ENCODE measurements at regions not wholly inside any gene's neighbourhood (a gene's known extent, or its start where the extent isn't known, plus 50 kb on each side); places are given as distances from the start of the nearest gene placed in this dataset.

DNA sequence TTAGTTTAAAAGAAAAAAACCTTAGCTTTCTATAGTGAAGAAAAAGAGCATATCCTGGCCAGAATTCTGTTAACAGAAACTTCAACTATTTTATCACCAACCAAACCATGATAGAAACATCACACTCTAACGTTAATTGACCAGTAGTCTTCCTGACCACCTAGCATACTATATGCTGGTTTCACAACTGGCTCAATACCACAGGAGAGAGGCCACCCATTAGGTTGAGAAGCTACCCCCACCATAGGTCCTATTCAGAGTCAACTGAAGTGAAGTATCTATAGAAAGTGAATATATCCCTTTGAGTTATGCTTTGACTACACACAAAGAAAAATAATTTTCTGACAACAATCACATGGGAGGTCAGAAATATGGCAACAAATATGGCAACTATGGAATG, 85.2 kb upstream of the STK17B start:
- Histone ChIP-seq H3K27ac (no peak overlapping the region), H3K4me2 (ENCODE audit: unreplicated experiment) (no peak overlapping the region), H3F3A (ENCODE audit: insufficient read depth) (peaks cover 39% of the 10 kb centered on the region), H4K20me1 (ENCODE audit: insufficient read depth) (no peaks in the 10 kb centered on the region), H3K4me3 (no peak overlapping the region), H3K36me3 (ENCODE audit: low read depth) (no peaks in the 10 kb centered on the region), H3K9me3 (ENCODE audit: low read depth) (no peaks in the 10 kb centered on the region), H3K27me3 (replicated peaks; ENCODE audit: insufficient read depth) (no peaks in the 10 kb centered on the region), H3K79me2 (ENCODE audit: insufficient read depth) (no peaks in the 10 kb centered on the region), H2AFZ (no peak overlapping the region), H3K9ac (no peak overlapping the region), H3K4me1 (ENCODE audit: insufficient read depth) (peaks cover 31% of the 10 kb centered on the region), H3K9me2 (ENCODE audit: insufficient read depth) (peaks cover 6% of the 10 kb centered on the region; the same call in 1 of the 2 replicates)
- no peak for TF ChIP-seq EZH2 (IDR thresholded peaks at IDR 0.05; ENCODE audit: insufficient read depth, poor library complexity, severe bottlenecking)
- no peak for TF ChIP-seq EZH2phosphoT487 (IDR thresholded peaks at IDR 0.05; ENCODE audit: insufficient read depth, low read depth)
- no peak for DNase-seq
- WGBS, 2 experiments (ENCODE audit: low coverage in 1 of 2, low lambda C conversion rate in 2 of 2, missing lambda C conversion rate in 2 of 2) = 46 to 52% methylated on average over 1 of the region's 1 CpG
- in situ Hi-C loops (cut with MboI) = no loop called here

DNA sequence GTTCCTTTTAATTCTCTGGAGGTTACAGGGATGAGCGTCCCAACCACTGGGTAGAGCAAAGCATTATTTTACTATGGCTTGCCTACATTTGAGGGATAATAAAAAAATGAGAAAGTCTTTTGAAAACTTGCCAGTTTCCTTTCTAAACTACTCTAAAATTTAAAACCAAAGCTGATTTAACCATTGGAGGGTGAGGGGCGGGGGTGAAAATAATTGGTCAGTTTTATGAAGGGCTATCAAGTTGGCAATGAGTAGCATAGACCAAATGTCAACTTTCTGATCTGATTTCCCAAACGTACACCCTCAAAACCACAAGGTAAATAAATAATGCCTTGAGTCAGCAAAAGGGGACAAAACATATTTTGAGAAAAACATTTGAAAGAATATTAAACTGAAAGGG, 85.7 kb upstream of the STK17B start:
- Histone ChIP-seq H2AFZ (no peak overlapping the region), H3K27me3 (replicated peaks; ENCODE audit: insufficient read depth) (no peaks in the 10 kb centered on the region), H3K9me2 (ENCODE audit: insufficient read depth) (peaks cover 6% of the 10 kb centered on the region; the same call in 1 of the 2 replicates), H3F3A (ENCODE audit: insufficient read depth) (peaks cover 39% of the 10 kb centered on the region), H3K4me3 (no peak overlapping the region), H3K79me2 (ENCODE audit: insufficient read depth) (no peaks in the 10 kb centered on the region), H3K4me1 (ENCODE audit: insufficient read depth) (peaks cover 31% of the 10 kb centered on the region), H3K9me3 (ENCODE audit: low read depth) (no peaks in the 10 kb centered on the region), H3K27ac (no peak overlapping the region), H4K20me1 (ENCODE audit: insufficient read depth) (no peaks in the 10 kb centered on the region), H3K36me3 (ENCODE audit: low read depth) (no peaks in the 10 kb centered on the region), H3K9ac (no peak overlapping the region), H3K4me2 (ENCODE audit: unreplicated experiment) (no peak overlapping the region)
- DNase-seq = no peak
- 92 to 94% methylated on average over 3 of the region's 3 CpGs for WGBS, 2 experiments (ENCODE audit: low coverage in 1 of 2, low lambda C conversion rate in 2 of 2, missing lambda C conversion rate in 2 of 2)
- no peak for TF ChIP-seq EZH2phosphoT487 (IDR thresholded peaks at IDR 0.05; ENCODE audit: insufficient read depth, low read depth)
- no peak for TF ChIP-seq EZH2 (IDR thresholded peaks at IDR 0.05; ENCODE audit: insufficient read depth, poor library complexity, severe bottlenecking)
- in situ Hi-C loops (cut with MboI) = no loop called here

DNA sequence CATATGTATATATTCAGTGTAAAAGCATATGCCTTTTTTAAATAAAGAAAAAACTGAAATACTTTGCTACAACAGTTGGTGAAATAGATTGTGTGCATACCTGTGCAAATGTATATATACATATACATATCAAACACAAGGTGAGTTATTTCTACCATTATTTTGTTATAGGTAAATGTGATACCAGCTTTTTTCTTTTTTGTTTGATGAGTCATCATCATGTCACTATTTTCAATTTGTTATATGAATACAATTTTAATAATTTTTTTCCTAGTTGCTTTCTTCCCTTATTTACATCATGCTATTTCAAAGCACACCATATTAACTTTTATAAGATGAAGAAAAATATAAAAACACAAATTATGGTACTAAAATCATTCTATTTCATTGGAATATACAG, 87.0 kb upstream of the STK17B start:
- H3K4me2 ChIP-seq (ENCODE audit: unreplicated experiment) = no peak overlapping the region
- H3K9me3 ChIP-seq (ENCODE audit: low read depth) = no peaks in the 10 kb centered on the region
- no peak for DNase-seq
- no peak overlapping the region for H3K4me3 ChIP-seq
- no peaks in the 10 kb centered on the region for H3K79me2 ChIP-seq (ENCODE audit: insufficient read depth)
- TF ChIP-seq EZH2phosphoT487 (IDR thresholded peaks at IDR 0.05; ENCODE audit: insufficient read depth, low read depth) (no peak), EZH2 (IDR thresholded peaks at IDR 0.05; ENCODE audit: insufficient read depth, poor library complexity, severe bottlenecking) (no peak)
- peaks cover 29% of the 10 kb centered on the region for H3F3A ChIP-seq (ENCODE audit: insufficient read depth)
- peaks cover 19% of the 10 kb centered on the region for H3K4me1 ChIP-seq (ENCODE audit: insufficient read depth)
- H3K9ac ChIP-seq = no peak overlapping the region
- no peaks in the 10 kb centered on the region for H3K36me3 ChIP-seq (ENCODE audit: low read depth)
- no peak overlapping the region for H2AFZ ChIP-seq
- no peaks in the 10 kb centered on the region for H4K20me1 ChIP-seq (ENCODE audit: insufficient read depth)
- H3K9me2 ChIP-seq (ENCODE audit: insufficient read depth) = peaks cover 6% of the 10 kb centered on the region; the same call in 1 of the 2 replicates
- H3K27ac ChIP-seq = no peak overlapping the region
- in situ Hi-C loops (cut with MboI) = no loop called here
- no peaks in the 10 kb centered on the region for H3K27me3 ChIP-seq (replicated peaks; ENCODE audit: insufficient read depth)

DNA sequence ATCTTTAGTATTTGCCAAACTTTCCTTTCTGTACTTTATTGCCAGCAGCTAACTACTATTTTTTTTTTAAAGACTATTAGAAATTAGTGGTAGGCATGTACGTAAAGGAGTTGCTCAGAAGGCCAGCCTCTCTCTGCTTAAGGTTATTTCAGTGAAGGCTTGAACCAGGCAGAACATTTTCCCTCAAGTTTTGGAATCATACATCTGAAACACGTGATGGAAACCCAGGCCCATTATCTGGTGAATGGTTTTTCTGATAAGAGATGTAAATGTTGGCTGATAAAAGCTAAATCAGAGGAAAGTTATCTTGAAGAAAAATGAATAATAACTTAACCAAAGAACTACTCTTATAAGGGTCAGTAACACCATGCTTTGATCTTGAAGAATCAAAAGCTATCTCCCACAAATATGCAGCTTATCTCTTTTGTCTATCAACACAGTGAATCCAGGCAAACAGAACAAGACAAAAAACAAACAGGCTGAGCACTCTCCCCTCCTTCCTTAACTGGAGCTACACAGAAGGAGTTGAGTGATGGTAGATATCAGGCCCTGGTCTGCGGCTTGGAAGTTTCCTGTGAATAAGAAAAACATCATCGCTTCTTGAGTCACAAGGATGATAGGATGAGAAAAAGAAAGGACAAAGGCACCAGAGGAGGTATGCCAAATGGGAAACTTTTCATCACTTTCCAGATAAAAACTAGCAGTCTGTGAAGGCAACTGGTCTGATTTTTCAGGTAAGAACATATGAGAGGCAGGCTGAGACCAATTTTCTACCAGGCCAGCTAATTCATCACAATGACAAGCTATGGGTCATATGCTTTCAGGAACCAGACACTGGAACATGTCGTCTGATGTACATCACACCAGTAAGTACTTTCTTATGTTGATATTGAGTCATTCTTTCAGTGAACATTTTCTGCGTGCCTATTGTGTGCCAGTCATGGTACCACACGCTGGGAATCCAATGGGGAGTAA, 88.4 kb upstream of the STK17B start:
- peak; percentile 82 for DNase-seq
- H3K36me3 ChIP-seq (ENCODE audit: low read depth) = no peaks in the 10 kb centered on the region
- no peaks in the 10 kb centered on the region for H3K79me2 ChIP-seq (ENCODE audit: insufficient read depth)
- peaks cover 25% of the 10 kb centered on the region for H3F3A ChIP-seq (ENCODE audit: insufficient read depth)
- H3K9me2 ChIP-seq (ENCODE audit: insufficient read depth) = peaks cover 6% of the 10 kb centered on the region; the same call in 1 of the 2 replicates
- 35 to 37% methylated on average over 7 of the region's 7 CpGs for WGBS, 2 experiments (ENCODE audit: low coverage in 1 of 2, low lambda C conversion rate in 2 of 2, missing lambda C conversion rate in 2 of 2)
- no peaks in the 10 kb centered on the region for H3K9me3 ChIP-seq (ENCODE audit: low read depth)
- H3K4me2 ChIP-seq (ENCODE audit: unreplicated experiment) = peak overlapping the region; percentile 25
- H3K27ac ChIP-seq = peak overlapping the region; percentile 71
- peak overlapping the region; percentile 12; the same call in 1 of the 2 replicates for H3K4me3 ChIP-seq
- peak overlapping the region; percentile 10; the same call in 1 of the 2 replicates for H3K9ac ChIP-seq
- TF ChIP-seq EZH2phosphoT487 (IDR thresholded peaks at IDR 0.05; ENCODE audit: insufficient read depth, low read depth) (no peak), EZH2 (IDR thresholded peaks at IDR 0.05; ENCODE audit: insufficient read depth, poor library complexity, severe bottlenecking) (no peak)
- in situ Hi-C loops (cut with MboI) = no loop called here
- H2AFZ ChIP-seq = peak overlapping the region; percentile 37
- H3K27me3 ChIP-seq (replicated peaks; ENCODE audit: insufficient read depth) = no peaks in the 10 kb centered on the region
- H3K4me1 ChIP-seq (ENCODE audit: insufficient read depth) = peaks cover 17% of the 10 kb centered on the region
- no peaks in the 10 kb centered on the region for H4K20me1 ChIP-seq (ENCODE audit: insufficient read depth)

Data from GM23248 (cell line).